Endodermal cell (in vitro differentiated cells): ENCODE measurements at regions not wholly inside any gene's neighbourhood (a gene's known extent, or its start where the extent isn't known, plus 50 kb on each side); places are given as distances from the start of the nearest gene placed in this dataset.
A peak's percentile ranks its signal among the peaks of the same experiment; 100 is the strongest.

Source experiments
- DNase-seq: peaks from one replicate; pipeline ENCODE4 v3.0.0-alpha.2; 2017
- H3K27ac ChIP-seq: 2 replicates; pipeline ENCODE4 v1.5.1; 2013; ENCODE audit warnings: mild to moderate bottlenecking, low read depth, low read length, moderate library complexity
- H3K27me3 ChIP-seq: 2 replicates; pipeline ENCODE4 v1.6.1; 2013; ENCODE audit warnings: mild to moderate bottlenecking, low read length, moderate library complexity; ENCODE audit not compliant: insufficient read depth, control insufficient read depth, poor library complexity, severe bottlenecking
- H3K36me3 ChIP-seq: 2 replicates; pipeline ENCODE4 v1.7.0; 2013; ENCODE audit warnings: mild to moderate bottlenecking, low read length, moderate library complexity; ENCODE audit not compliant: control insufficient read depth, insufficient read depth
- H3K4me1 ChIP-seq: one replicate; pipeline ENCODE4 v1.7.0; 2013; ENCODE audit warnings: low read length; ENCODE audit not compliant: control insufficient read depth, insufficient read depth
- H3K4me3 ChIP-seq: 2 replicates; pipeline ENCODE4 v1.5.1; 2013; ENCODE audit warnings: mild to moderate bottlenecking, low read length, moderate library complexity
- H3K9ac ChIP-seq: 2 replicates; pipeline ENCODE4 v1.6.1; 2013; ENCODE audit warnings: mild to moderate bottlenecking, low read length, moderate library complexity; ENCODE audit not compliant: poor library complexity, severe bottlenecking; ENCODE audit errors: extremely low read depth
- H3K9me3 ChIP-seq: 2 replicates; pipeline ENCODE4 v1.6.1; 2013; ENCODE audit warnings: mild to moderate bottlenecking, low read length, moderate library complexity; ENCODE audit not compliant: control insufficient read depth
- H3K27ac Mint-ChIP-seq: 2 replicates; pipeline ENCODE4 v1.8.0; 2020; ENCODE audit warnings: mixed read lengths
- H3K27me3 Mint-ChIP-seq: 2 replicates; pipeline ENCODE4 v1.8.0; 2021; ENCODE audit warnings: mild to moderate bottlenecking, mixed read lengths; ENCODE audit not compliant: insufficient read depth
- H3K36me3 Mint-ChIP-seq: 2 replicates; pipeline ENCODE4 v1.8.0; 2020; ENCODE audit warnings: low read depth, mixed read lengths
- H3K4me1 Mint-ChIP-seq: 2 replicates; pipeline ENCODE4 v1.8.0; 2020; ENCODE audit warnings: mixed read lengths
- H3K4me3 Mint-ChIP-seq: 2 replicates; pipeline ENCODE4 v1.8.0; 2020; ENCODE audit warnings: mild to moderate bottlenecking, moderate library complexity, mixed read lengths
- H3K9me3 Mint-ChIP-seq: 2 replicates; pipeline ENCODE4 v1.8.0; 2020; ENCODE audit warnings: mild to moderate bottlenecking, mixed read lengths
- CTCF ChIP-seq: fragments of 200-600 bp; sonication (generic); conservative IDR thresholded peaks from 2 replicates; pipeline ENCODE4 v1.5.0; 2021; ENCODE audit warnings: antibody characterized with exemption, mild to moderate bottlenecking
- WGBS, 2 experiments: methylation state at CpG; one replicate each; pipeline versions ENCODE4 v1.1.5 to v1.1.7; 2013; ENCODE audit warnings: missing lambda C conversion rate in 2 of 2, mixed read lengths in 1 of 2; ENCODE audit not compliant: insufficient coverage in 1 of 2, insufficient read length in 1 of 2; 5-methylcytosine and 5-hydroxymethylcytosine counted together

- no peaks in the 10 kb centered on the region for H3K36me3 ChIP-seq
- Mint-ChIP-seq H3K9me3 (no peaks in the 10 kb centered on the region), H3K27me3 (no peaks in the 10 kb centered on the region), H3K4me3 (no peak overlapping the region), H3K27ac (no peak overlapping the region), H3K4me1 (no peaks in the 10 kb centered on the region), H3K36me3 (no peaks in the 10 kb centered on the region)
- peak; percentile 58 for DNase-seq
- no peaks in the 10 kb centered on the region for H3K4me1 ChIP-seq
- 77 to 82% methylated on average over 3 to 7 of the region's 7 CpGs for WGBS, 2 experiments
- no peak overlapping the region for H3K27ac ChIP-seq
- H3K9ac ChIP-seq: no peak overlapping the region
- TF ChIP-seq CTCF: no peak
- H3K27me3 ChIP-seq: no peaks in the 10 kb centered on the region
- no peak overlapping the region for H3K4me3 ChIP-seq
- H3K9me3 ChIP-seq: no peaks in the 10 kb centered on the region
Observed at GRCh38 chr17:27384261-27384701, 72.0 kb upstream of the KSR1 start.

- H3K4me1 Mint-ChIP-seq: no peaks in the 10 kb centered on the region
- 90 to 94% methylated on average over 2 of the region's 2 CpGs for WGBS, 2 experiments
Observed at GRCh38 chr17:27384726-27385125, 71.5 kb upstream of the KSR1 start.

GRCh38 chr17:27385626-27386025, 70.6 kb upstream of the KSR1 start:
- no peak overlapping the region for H3K4me3 Mint-ChIP-seq
- WGBS, 2 experiments: 97 to 100% methylated on average over 1 of the region's 1 CpG
- TF ChIP-seq CTCF: no peak
- no peaks in the 10 kb centered on the region for H3K36me3 Mint-ChIP-seq
- H3K4me1 Mint-ChIP-seq: no peaks in the 10 kb centered on the region
- H3K9me3 Mint-ChIP-seq: no peaks in the 10 kb centered on the region
- H3K27ac Mint-ChIP-seq: no peak overlapping the region
- H3K27me3 ChIP-seq: no peaks in the 10 kb centered on the region
- peaks cover 2% of the 10 kb centered on the region for H3K27me3 Mint-ChIP-seq
- no peaks in the 10 kb centered on the region for H3K4me1 ChIP-seq
- no peaks in the 10 kb centered on the region for H3K36me3 ChIP-seq
- H3K9ac ChIP-seq: no peak overlapping the region
- no peak overlapping the region for H3K4me3 ChIP-seq
- H3K9me3 ChIP-seq: no peaks in the 10 kb centered on the region
- H3K27ac ChIP-seq: no peak overlapping the region
- DNase-seq: peak; percentile 22

More at GRCh38 chr17:27384726-27385125, 71.5 kb upstream of the KSR1 start:
- no peaks in the 10 kb centered on the region for H3K36me3 ChIP-seq
- no peaks in the 10 kb centered on the region for H3K27me3 ChIP-seq
- DNase-seq: no peak
- H3K9ac ChIP-seq: no peak overlapping the region
- no peak for TF ChIP-seq CTCF
- Mint-ChIP-seq H3K27me3 (peaks cover 2% of the 10 kb centered on the region), H3K36me3 (no peaks in the 10 kb centered on the region), H3K4me3 (no peak overlapping the region), H3K27ac (no peak overlapping the region), H3K9me3 (no peaks in the 10 kb centered on the region)
- no peaks in the 10 kb centered on the region for H3K9me3 ChIP-seq
- H3K27ac ChIP-seq: no peak overlapping the region
- no peaks in the 10 kb centered on the region for H3K4me1 ChIP-seq
- no peak overlapping the region for H3K4me3 ChIP-seq
